Common myeloid progenitor, CD34-positive (primary cell): ENCODE measurements at regions not wholly inside any gene's neighbourhood (a gene's known extent, or its start where the extent isn't known, plus 50 kb on each side); places are given as distances from the start of the nearest gene placed in this dataset.

ENCODE experiments used
- CTCF ChIA-PET: fragments of 350-600 bp; sonication (Branson Sonifier 250); formaldehyde crosslinking; loops from one replicate; lab custom pipeline; 2021; ENCODE audit warnings: antibody characterized with exemption; lab: Charles Lee
- POLR2A ChIA-PET: fragments of 350-600 bp; sonication (Branson Sonifier 250); formaldehyde crosslinking; loops from one replicate; lab custom pipeline; 2021; ENCODE audit warnings: antibody characterized with exemption; lab: Charles Lee
- DNase-seq, 3 donors: peaks; one replicate each; pipeline versions ENCODE4 v3.0.0 to v3.0.0-alpha.2; 2013
- H3K27ac ChIP-seq, 2 experiments: 1 replicate in 1 of 2; 2 replicates in 1 of 2; pipeline ENCODE4 v1.7.0; 2013; ENCODE audit warnings: inconsistent platforms in 2 of 2, low read length in 2 of 2, mild to moderate bottlenecking in 2 of 2, low read depth in 1 of 2, moderate library complexity in 1 of 2; ENCODE audit not compliant: severe bottlenecking in 2 of 2, insufficient read depth in 1 of 2, poor library complexity in 1 of 2
- H3K27me3 ChIP-seq, 5 experiments: replicated peaks in 2 of 5; 1 replicate in 3 of 5; 2 replicates in 2 of 5; pipeline versions ENCODE4 v1.6.1 to v1.7.0; 2013; ENCODE audit warnings: low read length in 4 of 5, mild to moderate bottlenecking in 2 of 5, moderate library complexity in 2 of 5, inconsistent platforms in 1 of 5; ENCODE audit not compliant: insufficient read depth in 5 of 5, control insufficient read depth in 4 of 5
- H3K36me3 ChIP-seq, 4 experiments: 1 replicate in 2 of 4; 2 replicates in 2 of 4; pipeline versions ENCODE4 v1.6.1 to v1.7.0; 2013; ENCODE audit warnings: low read length in 3 of 4, control low read depth in 1 of 4, mild to moderate bottlenecking in 1 of 4; ENCODE audit not compliant: control insufficient read depth in 4 of 4, insufficient read depth in 4 of 4
- H3K4me1 ChIP-seq, 4 experiments: 1 replicate in 3 of 4; 2 replicates in 1 of 4; pipeline versions ENCODE4 v1.6.1 to v1.7.1; 2013; ENCODE audit warnings: low read length in 3 of 4, mild to moderate bottlenecking in 3 of 4, control low read depth in 1 of 4, inconsistent platforms in 1 of 4, moderate library complexity in 1 of 4; ENCODE audit not compliant: control insufficient read depth in 4 of 4, insufficient read depth in 4 of 4; ENCODE audit errors: control extremely low read depth in 1 of 4
- H3K4me3 ChIP-seq, 7 experiments: 1 replicate in 4 of 7; 2 replicates in 3 of 7; pipeline versions ENCODE4 v1.5.1 to v1.7.0; 2013; ENCODE audit warnings: mild to moderate bottlenecking in 7 of 7, low read length in 6 of 7, moderate library complexity in 6 of 7, inconsistent platforms in 2 of 7, low read depth in 2 of 7, control low read depth in 1 of 7; ENCODE audit not compliant: insufficient read depth in 4 of 7, control insufficient read depth in 1 of 7; ENCODE audit errors: extremely low read depth in 1 of 7
- H3K9me3 ChIP-seq, 5 experiments: 1 replicate in 4 of 5; 2 replicates in 1 of 5; pipeline versions ENCODE4 v1.6.1 to v1.7.1; 2013; ENCODE audit warnings: low read length in 4 of 5, mild to moderate bottlenecking in 2 of 5, inconsistent platforms in 1 of 5, low read depth in 1 of 5, moderate library complexity in 1 of 5; ENCODE audit not compliant: control insufficient read depth in 4 of 5, insufficient read depth in 2 of 5; ENCODE audit errors: control extremely low read depth in 1 of 5
- WGBS: methylation state at CpG from one replicate; pipeline ENCODE4 v1.1.5; 2013; ENCODE audit not compliant: insufficient coverage; 5-methylcytosine and 5-hydroxymethylcytosine counted together

GRCh38 chr2:222100704-222101699 lies 197.8 kb downstream of the PAX3 start:
- Histone ChIP-seq H3K9me3 (no peaks in the 10 kb centered on the region), H3K27me3 (peaks cover 0 to 6% (median 0%) of the 10 kb centered on the region in 5 experiments), H3K36me3 (no peaks in the 10 kb centered on the region), H3K4me3 (no peak overlapping the region), H3K4me1 (no peaks in the 10 kb centered on the region), H3K27ac (no peak overlapping the region)
- ChIA-PET CTCF (no interaction called here), POLR2A (no interaction called here)
- WGBS = 100% methylated on average over 2 of the region's 5 CpGs
- no peak for DNase-seq

GRCh38 chr2:222088561-222088960 lies 210.2 kb downstream of the PAX3 start:
- POLR2A ChIA-PET = no interaction called here
- no peaks in the 10 kb centered on the region for H3K36me3 ChIP-seq
- no peak for DNase-seq
- no peaks in the 10 kb centered on the region for H3K27me3 ChIP-seq
- 43% methylated on average over 1 of the region's 2 CpGs for WGBS
- H3K9me3 ChIP-seq = peaks cover 0 to 3% (median 0%) of the 10 kb centered on the region in 5 experiments
- no peak overlapping the region for H3K27ac ChIP-seq
- H3K4me3 ChIP-seq = no peak overlapping the region
- no peaks in the 10 kb centered on the region for H3K4me1 ChIP-seq
- CTCF ChIA-PET = no interaction called here

GRCh38 chr2:222087998-222088397 lies 210.8 kb downstream of the PAX3 start:
- Histone ChIP-seq H3K36me3 (no peaks in the 10 kb centered on the region), H3K4me1 (no peaks in the 10 kb centered on the region), H3K27ac (no peak overlapping the region), H3K9me3 (peaks cover 0 to 3% (median 0%) of the 10 kb centered on the region in 5 experiments), H3K27me3 (no peaks in the 10 kb centered on the region), H3K4me3 (no peak overlapping the region)
- no peak for DNase-seq
- POLR2A ChIA-PET = no interaction called here
- CTCF ChIA-PET = no interaction called here
- WGBS = no CpG with 5 or more reads among the region's 3 CpGs

DNA sequence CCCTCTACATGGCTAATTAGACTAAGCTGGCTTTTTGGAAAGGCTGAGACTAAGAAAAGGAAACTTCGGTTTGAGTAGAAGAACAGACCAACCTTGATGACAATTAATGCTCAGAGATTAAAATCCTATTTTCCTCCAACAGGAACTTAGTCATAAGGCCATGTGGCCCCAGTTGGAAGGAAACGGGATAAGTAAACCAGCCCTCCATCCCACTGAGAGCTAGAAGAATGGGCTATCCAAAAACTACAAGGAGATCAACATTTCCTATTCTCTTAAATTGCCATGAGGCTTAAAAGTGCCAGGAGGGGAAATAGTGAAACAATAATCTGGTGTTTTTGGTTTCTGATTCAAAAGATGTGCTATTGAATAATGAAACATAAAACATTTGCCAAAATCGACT lies 216.6 kb downstream of the PAX3 start:
- WGBS = 80% methylated on average over 2 of the region's 3 CpGs
- no peak for DNase-seq
- H3K27ac ChIP-seq = no peak overlapping the region
- no peaks in the 10 kb centered on the region for H3K4me1 ChIP-seq
- no peak overlapping the region for H3K4me3 ChIP-seq
- no peaks in the 10 kb centered on the region for H3K36me3 ChIP-seq
- peaks cover 0 to 2% (median 0%) of the 10 kb centered on the region in 5 experiments for H3K9me3 ChIP-seq
- peaks cover 0 to 6% (median 1%) of the 10 kb centered on the region in 5 experiments for H3K27me3 ChIP-seq
- ChIA-PET POLR2A (no interaction called here), CTCF (no interaction called here)

GRCh38 chr2:222080141-222080540 lies 218.7 kb downstream of the PAX3 start:
- no peak for DNase-seq
- H3K4me1 ChIP-seq = no peaks in the 10 kb centered on the region
- no peak overlapping the region for H3K27ac ChIP-seq
- no peak overlapping the region for H3K4me3 ChIP-seq
- ChIA-PET CTCF (no interaction called here), POLR2A (no interaction called here)
- H3K9me3 ChIP-seq = no peaks in the 10 kb centered on the region
- peaks cover 0 to 8% (median 1%) of the 10 kb centered on the region in 5 experiments for H3K27me3 ChIP-seq
- no peaks in the 10 kb centered on the region for H3K36me3 ChIP-seq
- 93% methylated on average over 2 of the region's 2 CpGs for WGBS

GRCh38 chr2:222076973-222077690 lies 221.7 kb downstream of the PAX3 start:
- ChIA-PET CTCF (interaction anchor here (1.5 kb wide), 1 partner anchor 21 kb away, joined by 5 read pairs; no protein-coding TSS in a partner anchor), POLR2A (no interaction called here)
- Histone ChIP-seq H3K27ac (no peak overlapping the region), H3K4me3 (no peak overlapping the region), H3K27me3 (peaks cover 0 to 8% (median 5%) of the 10 kb centered on the region in 5 experiments), H3K4me1 (no peaks in the 10 kb centered on the region), H3K36me3 (no peaks in the 10 kb centered on the region), H3K9me3 (peaks cover 0 to 1% (median 0%) of the 10 kb centered on the region in 5 experiments)
- WGBS = 77% methylated on average over 6 of the region's 7 CpGs
- DNase-seq = no peak

- WGBS = no CpG with 5 or more reads among the region's 2 CpGs
- peaks cover 0 to 7% (median 2%) of the 10 kb centered on the region in 5 experiments for H3K27me3 ChIP-seq
- POLR2A ChIA-PET = no interaction called here
- CTCF ChIA-PET = no interaction called here
- H3K4me1 ChIP-seq = no peaks in the 10 kb centered on the region
- no peak for DNase-seq
- H3K27ac ChIP-seq = no peak overlapping the region
- H3K9me3 ChIP-seq = peaks cover 0 to 1% (median 0%) of the 10 kb centered on the region in 5 experiments
- no peaks in the 10 kb centered on the region for H3K36me3 ChIP-seq
- H3K4me3 ChIP-seq = no peak overlapping the region
These were observed 224.1 kb downstream of the PAX3 start for GRCh38 chr2:222074674-222075073.
